ENCODE measurements at regions not wholly inside any gene's neighbourhood (a gene's known extent, or its start where the extent isn't known, plus 50 kb on each side); places are given as distances from the start of the nearest gene placed in this dataset.

DNA sequence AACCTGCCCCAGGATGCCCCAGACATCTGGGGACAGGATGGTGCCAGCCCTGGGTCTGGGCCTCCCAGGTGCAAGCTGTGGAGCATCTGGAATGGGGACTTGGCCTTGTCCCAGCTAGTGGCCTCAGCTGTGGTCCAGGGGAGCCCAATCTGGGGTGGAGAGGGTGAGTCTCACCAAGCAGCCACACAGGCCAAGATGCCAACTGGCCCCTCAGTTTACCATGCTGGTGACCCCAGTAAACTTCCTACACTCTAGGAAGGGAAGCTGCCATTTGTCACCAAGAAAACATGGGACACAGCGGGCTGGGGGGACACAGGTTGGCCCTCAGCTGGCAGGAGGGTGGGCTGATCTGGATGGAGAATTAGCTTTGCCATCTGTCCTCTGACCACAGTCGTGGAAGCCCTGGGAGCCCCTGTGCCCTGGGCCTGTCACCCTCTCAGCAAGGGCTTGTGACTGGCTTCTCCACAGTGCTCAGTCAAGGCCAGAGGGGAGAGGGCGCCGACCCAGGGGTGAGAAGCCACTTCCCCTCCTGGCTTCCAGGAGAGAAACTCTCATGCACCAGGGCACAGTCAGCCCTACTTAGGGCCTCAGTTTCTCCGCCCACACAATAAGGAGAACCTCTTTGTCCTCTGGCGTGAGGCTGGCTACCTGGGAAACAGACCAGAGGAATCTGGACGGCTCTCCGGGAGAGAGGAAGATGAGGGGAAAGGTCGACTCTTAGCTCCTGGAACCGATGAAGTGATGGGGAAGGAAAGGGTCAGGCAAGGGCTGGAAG lies 126.4 kb upstream of the SMURF2 start:
- DNase-seq (ENCODE audit: low read depth): no peak
- H3K4me3 ChIP-seq (ENCODE audit: low read depth, low read length): no peak overlapping the region
- TF ChIP-seq, protein P1, sequence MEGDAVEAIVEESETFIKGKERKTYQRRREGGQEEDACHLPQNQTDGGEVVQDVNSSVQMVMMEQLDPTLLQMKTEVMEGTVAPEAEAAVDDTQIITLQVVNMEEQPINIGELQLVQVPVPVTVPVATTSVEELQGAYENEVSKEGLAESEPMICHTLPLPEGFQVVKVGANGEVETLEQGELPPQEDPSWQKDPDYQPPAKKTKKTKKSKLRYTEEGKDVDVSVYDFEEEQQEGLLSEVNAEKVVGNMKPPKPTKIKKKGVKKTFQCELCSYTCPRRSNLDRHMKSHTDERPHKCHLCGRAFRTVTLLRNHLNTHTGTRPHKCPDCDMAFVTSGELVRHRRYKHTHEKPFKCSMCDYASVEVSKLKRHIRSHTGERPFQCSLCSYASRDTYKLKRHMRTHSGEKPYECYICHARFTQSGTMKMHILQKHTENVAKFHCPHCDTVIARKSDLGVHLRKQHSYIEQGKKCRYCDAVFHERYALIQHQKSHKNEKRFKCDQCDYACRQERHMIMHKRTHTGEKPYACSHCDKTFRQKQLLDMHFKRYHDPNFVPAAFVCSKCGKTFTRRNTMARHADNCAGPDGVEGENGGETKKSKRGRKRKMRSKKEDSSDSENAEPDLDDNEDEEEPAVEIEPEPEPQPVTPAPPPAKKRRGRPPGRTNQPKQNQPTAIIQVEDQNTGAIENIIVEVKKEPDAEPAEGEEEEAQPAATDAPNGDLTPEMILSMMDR (IDR thresholded peaks at IDR 0.05; ENCODE audit: insufficient read depth, low read depth, low read length, missing control alignments): no peak

DNA sequence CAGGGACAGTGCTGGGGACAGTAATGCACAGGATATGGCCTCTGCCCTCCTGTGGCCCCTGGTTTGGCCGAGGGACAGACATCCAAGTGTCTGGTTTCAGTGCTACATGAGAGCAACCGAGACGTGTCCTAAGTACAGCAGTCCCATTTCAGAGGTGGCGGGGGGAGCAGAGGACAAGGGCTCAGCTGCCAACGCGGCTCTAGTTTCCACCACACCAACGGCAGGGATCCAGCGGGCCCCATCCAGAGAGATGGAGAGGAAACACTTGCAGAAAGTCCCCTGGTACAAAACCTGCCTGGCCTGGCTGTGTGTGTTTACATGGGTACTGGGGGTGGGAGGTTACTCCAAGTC lies 125.8 kb upstream of the SMURF2 start:
- TF ChIP-seq, protein P1 (IDR thresholded peaks at IDR 0.05; ENCODE audit: insufficient read depth, low read depth, low read length, missing control alignments): no peak
- no peak for DNase-seq (ENCODE audit: low read depth)
- no peak overlapping the region for H3K4me3 ChIP-seq (ENCODE audit: low read depth, low read length)

DNA sequence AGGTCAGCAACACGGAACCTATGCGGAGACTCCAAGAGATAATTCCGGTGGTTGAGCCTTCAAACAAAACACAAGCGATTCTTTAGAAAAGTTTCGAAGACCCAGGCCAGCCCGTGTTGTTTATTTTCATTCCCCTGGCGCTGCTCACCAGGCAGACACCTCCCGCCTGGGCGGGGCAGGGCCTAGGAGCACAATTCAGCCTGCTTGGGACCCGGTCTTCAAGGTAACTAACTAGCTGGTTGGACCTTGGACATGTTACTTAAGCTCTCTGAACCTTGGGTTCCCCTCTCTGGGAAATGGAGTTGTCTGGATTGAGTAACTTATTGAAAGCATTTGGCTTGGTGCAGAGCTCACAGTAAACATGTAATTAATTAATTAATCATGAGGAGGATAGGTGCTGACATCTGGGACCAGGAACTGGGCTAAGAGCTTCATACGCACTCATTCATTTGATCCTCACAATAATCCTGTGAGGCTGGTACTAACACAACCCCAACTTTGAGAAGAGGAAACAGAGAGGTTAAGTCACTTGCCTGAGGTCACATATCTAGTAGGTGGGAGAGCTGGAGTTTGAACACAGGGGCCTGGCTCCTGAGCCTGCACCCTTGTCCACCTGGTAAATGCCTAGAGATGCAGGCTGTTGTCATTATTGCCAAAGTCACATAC lies 125.3 kb upstream of the SMURF2 start:
- DNase-seq (ENCODE audit: low read depth): no peak
- TF ChIP-seq, protein P1 (IDR thresholded peaks at IDR 0.05; ENCODE audit: insufficient read depth, low read depth, low read length, missing control alignments): no peak
- no peak overlapping the region for H3K4me3 ChIP-seq (ENCODE audit: low read depth, low read length)

DNA sequence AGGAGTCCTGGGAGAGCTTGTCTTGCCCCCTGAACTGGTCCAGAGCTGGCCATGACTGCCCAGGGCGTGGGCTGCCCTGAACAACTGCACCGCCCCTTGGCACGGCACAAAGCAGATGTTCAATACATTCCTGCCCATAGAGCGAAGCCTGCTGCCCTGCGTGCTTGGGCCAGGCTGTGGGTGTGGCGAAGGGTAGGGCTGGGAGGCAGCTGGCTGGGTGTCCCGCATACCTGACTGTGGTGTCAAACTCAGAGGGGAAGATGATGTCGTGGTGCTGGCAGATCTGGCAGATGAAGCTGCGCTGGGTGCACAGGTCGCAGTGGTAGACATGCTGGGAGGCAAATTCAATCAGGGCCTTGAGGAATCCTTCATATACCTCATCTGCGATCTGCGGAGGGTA lies 124.2 kb upstream of the SMURF2 start:
- no peak overlapping the region for H3K4me3 ChIP-seq (ENCODE audit: low read depth, low read length)
- TF ChIP-seq, protein P1 (IDR thresholded peaks at IDR 0.05; ENCODE audit: insufficient read depth, low read depth, low read length, missing control alignments): no peak
- DNase-seq (ENCODE audit: low read depth): no peak

DNA sequence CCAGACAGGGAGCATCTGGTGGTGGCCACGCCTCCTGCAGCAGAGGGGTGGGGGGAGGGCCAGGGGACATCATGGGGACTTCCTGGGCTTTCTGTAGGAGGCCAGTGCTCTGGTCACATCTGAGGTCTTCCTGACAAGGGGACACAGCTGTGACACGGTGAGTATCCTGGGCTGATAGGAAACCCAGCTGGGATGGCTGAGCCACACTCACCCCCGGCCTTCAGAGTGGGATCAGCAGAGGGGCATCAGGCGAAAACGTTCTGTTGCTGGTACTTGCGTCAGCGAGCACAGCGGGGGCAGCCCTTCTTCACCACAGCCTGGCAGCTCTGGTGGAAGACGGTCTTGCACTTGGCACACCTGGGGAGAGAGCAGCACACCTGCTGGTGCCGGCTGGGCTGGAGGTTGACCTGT lies 122.9 kb upstream of the SMURF2 start:
- no peak for DNase-seq (ENCODE audit: low read depth)
- H3K4me3 ChIP-seq (ENCODE audit: low read depth, low read length): no peak overlapping the region
- TF ChIP-seq, protein P1 (IDR thresholded peaks at IDR 0.05; ENCODE audit: insufficient read depth, low read depth, low read length, missing control alignments): no peak

DNA sequence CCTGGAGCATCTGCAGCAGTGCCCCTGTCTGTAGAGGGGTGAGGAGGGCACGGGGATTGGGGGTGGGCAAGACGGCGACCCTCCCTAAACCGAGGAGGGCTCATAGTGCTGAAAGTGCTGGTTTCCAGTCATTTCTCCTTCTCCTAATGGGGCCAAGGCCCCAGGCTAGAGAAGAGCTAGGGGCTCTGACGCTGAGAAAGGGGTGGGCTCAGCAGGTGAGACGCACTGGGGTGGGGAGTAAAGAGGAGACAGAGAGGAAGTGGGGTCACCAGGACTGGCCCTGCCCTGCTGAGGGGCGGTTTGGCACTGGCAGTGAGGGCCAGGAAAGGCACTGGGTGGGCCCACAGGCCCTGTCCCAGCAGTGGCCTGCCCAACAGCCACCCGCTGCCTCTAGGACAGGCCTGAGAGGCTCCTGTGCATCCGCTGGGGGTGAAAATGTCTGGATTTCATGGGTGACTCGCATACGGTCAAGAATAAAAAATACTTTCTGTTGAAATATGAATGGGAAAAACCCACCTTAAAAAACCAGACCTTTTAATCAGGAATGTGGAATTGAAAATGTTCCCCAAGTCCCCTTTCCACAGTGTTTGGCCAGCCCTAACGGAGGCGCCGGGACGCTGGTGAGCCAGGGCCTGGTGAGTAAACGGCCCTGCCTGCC lies 122.4 kb upstream of the SMURF2 start:
- no peak overlapping the region for H3K4me3 ChIP-seq (ENCODE audit: low read depth, low read length)
- TF ChIP-seq, protein P1 (IDR thresholded peaks at IDR 0.05; ENCODE audit: insufficient read depth, low read depth, low read length, missing control alignments): no peak
- DNase-seq (ENCODE audit: low read depth): no peak
